Right lobe of liver (tissue), 6 donors: ENCODE measurements at regions not wholly inside any gene's neighbourhood (a gene's known extent, or its start where the extent isn't known, plus 50 kb on each side); places are given as distances from the start of the nearest gene placed in this dataset.

Experiments
- ATAC-seq, 4 donors: fragments of 200-7000 bp; cut with Tn5 transposase; one replicate each; pipeline ENCODE4 v1.9.1; 2020; ENCODE audit warnings: mild to moderate bottlenecking in 4 of 4, moderate library complexity in 4 of 4
- DNase-seq, 3 donors: peaks; one replicate each; pipeline ENCODE4 v3.0.0-alpha.2; 2020
- H3K27ac ChIP-seq, 3 donors: fragments of 200-600 bp; one replicate each; pipeline ENCODE4 v1.8.0; 2022
- H3K27me3 ChIP-seq, 2 donors: fragments of 200-600 bp; one replicate each; pipeline ENCODE4 v1.8.0; 2022
- H3K36me3 ChIP-seq, 4 donors: fragments of 200-600 bp; sonication (generic) in 1 of 4; one replicate each; pipeline versions ENCODE4 v1.5.1 to v1.8.0; 2017 to 2022; ENCODE audit warnings: control low read depth in 1 of 4
- H3K4me1 ChIP-seq, 4 donors: fragments of 200-600 bp; sonication (generic) in 1 of 4; one replicate each; pipeline versions ENCODE4 v1.5.1 to v1.8.0; 2017 to 2022; ENCODE audit warnings: control low read depth in 1 of 4
- H3K4me3 ChIP-seq, 3 donors: fragments of 200-600 bp; one replicate each; pipeline ENCODE4 v1.8.0; 2022
- H3K9me3 ChIP-seq, 4 donors: fragments of 200-600 bp; sonication (generic) in 1 of 4; one replicate each; pipeline versions ENCODE4 v1.5.1 to v1.8.0; 2017 to 2022; ENCODE audit warnings: control low read depth in 1 of 4
- POLR2A ChIP-seq: fragments of 450-650 bp; IDR thresholded peaks from one replicate; pipeline ENCODE4 v1.6.1; 2017; ENCODE audit warnings: antibody characterized with exemption, mild to moderate bottlenecking
- WGBS: methylation state at CpG from one replicate; pipeline ENCODE4 v1.1.6; 2018; ENCODE audit warnings: low coverage, low lambda C conversion rate; ENCODE audit not compliant: insufficient coverage; ENCODE audit errors: missing lambda C conversion rate; 5-methylcytosine and 5-hydroxymethylcytosine counted together
- intact Hi-C, 2 donors: fragments of 100-400 bp; cut with DNase I; formaldehyde crosslinking; loops; one replicate each; pipeline versions ENCODE4 v1.11.2 to v1.14.1; 2022
- TF ChIP-seq, protein P1 (sequence below), 4 donors: fragments of 200-600 bp in 3 of 4; fragments of 450-650 bp in 1 of 4; IDR thresholded peaks; one replicate each; pipeline versions ENCODE4 v1.5.1 to v1.8.0; 2016 to 2022; ENCODE audit warnings: antibody characterized with exemption in 4 of 4, mild to moderate bottlenecking in 2 of 4
- donor health status: DM: no; HTN: yes; CAD: no.
- donor health status: DM: no; HTN: no; CAD: no.
- donor health status: DM: no; HTN: no; CAD: no.
- donor health status: DM: no; HTN: yes; CAD: no.
- donor health status: DM: no; HTN: yes; CAD: no.

DNA sequence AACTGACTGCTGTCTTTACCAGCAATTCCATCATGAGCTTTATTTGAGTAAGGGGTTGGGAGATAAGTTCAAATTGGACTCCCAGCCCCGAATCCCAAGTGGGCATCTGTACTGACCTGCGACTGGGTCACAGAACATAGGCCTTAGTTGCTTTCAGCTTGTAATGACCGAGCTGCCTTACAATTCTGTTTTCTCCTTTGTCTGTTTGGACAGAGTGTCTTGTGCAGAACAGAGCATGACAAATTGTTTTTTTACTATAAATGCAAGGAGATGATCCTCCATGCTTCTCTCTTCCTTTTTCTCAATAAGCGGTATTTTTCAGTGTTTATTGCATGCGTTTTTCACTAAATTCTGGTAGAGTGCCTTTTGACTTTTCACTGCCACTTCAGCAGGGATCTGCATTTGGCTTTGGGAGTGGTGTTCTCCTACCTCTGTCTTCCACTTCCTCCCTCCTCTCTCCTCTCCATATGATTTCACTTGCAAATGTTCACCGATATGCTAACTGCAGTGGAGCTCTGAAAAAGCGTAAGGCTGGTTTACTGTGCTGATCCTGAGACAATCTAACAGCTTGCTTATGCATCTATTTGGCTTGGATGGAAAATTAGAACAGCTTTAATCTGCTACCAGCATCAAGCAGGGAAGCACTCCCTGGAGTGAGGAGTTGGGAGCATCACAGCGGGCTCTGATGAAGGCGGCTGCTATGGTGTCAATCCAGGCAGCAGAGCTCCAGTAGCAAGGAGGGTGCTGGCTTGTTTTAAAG lies 158.8 kb upstream of the SMIM21 start:
- H3K36me3 ChIP-seq = no peaks in the 10 kb centered on the region
- no peaks in the 10 kb centered on the region for H3K4me1 ChIP-seq
- ATAC-seq (no peak), DNase-seq (no peak)
- TF ChIP-seq POLR2A = no peak
- TF ChIP-seq, protein P1, sequence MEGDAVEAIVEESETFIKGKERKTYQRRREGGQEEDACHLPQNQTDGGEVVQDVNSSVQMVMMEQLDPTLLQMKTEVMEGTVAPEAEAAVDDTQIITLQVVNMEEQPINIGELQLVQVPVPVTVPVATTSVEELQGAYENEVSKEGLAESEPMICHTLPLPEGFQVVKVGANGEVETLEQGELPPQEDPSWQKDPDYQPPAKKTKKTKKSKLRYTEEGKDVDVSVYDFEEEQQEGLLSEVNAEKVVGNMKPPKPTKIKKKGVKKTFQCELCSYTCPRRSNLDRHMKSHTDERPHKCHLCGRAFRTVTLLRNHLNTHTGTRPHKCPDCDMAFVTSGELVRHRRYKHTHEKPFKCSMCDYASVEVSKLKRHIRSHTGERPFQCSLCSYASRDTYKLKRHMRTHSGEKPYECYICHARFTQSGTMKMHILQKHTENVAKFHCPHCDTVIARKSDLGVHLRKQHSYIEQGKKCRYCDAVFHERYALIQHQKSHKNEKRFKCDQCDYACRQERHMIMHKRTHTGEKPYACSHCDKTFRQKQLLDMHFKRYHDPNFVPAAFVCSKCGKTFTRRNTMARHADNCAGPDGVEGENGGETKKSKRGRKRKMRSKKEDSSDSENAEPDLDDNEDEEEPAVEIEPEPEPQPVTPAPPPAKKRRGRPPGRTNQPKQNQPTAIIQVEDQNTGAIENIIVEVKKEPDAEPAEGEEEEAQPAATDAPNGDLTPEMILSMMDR (IDR thresholded peaks at IDR 0.05) = no peak
- no peak overlapping the region for H3K27ac ChIP-seq
- WGBS = 58% methylated on average over 9 of the region's 9 CpGs
- no peaks in the 10 kb centered on the region for H3K9me3 ChIP-seq
- H3K27me3 ChIP-seq = no peaks in the 10 kb centered on the region
- intact Hi-C loops = no loop called here
- no peak overlapping the region for H3K4me3 ChIP-seq

DNA sequence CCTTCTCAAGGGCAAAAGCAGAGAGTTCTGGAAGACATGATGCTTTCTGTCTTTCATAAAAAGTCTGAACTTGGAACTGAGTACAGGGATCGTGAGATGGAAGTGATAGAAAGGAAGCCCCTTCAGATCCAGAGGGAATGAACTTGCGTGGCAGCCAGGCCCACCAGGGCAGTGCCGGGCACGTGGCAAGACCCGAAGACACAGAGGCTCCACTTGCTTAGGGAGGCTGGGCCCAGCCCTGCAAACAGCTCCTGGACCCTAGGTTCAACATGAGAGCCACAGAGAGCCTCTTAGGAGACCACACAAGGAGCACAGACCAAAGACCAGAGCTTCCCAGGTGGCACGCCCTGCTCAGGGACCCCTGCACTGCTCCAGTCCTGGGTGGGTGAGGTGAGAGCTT lies 155.4 kb upstream of the SMIM21 start:
- H3K9me3 ChIP-seq = no peaks in the 10 kb centered on the region

DNA sequence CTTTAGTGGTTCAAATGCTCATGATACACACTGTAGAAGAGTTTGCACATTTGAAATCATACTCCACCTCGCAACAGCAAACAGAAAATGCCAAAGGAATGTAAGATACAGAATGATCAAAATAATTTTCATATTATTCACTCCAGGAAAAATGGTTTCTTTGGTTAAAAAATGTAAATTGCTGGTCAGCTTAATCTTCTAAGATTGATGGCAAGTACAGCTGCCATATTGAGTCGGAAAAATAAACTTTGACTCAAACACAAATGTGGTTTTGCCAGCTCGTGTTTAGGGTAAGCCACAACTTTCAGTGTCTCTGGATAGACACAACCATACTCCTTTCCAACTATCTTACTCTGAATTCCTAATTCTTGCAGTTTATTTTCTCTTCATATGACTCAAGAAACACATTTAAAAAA lies 154.9 kb upstream of the SMIM21 start:
- no peak for ATAC-seq
- DNase-seq = no peak
- H3K9me3 ChIP-seq = no peaks in the 10 kb centered on the region
- no peak overlapping the region for H3K4me3 ChIP-seq
- no peaks in the 10 kb centered on the region for H3K27me3 ChIP-seq
- no peak overlapping the region for H3K27ac ChIP-seq
- intact Hi-C loops = no loop called here
- no peaks in the 10 kb centered on the region for H3K4me1 ChIP-seq
- WGBS = 48% methylated on average over 3 of the region's 3 CpGs
- no peaks in the 10 kb centered on the region for H3K36me3 ChIP-seq
- no peak for TF ChIP-seq POLR2A
- TF ChIP-seq, protein P1 (IDR thresholded peaks at IDR 0.05) = no peak

More for the DNA sequence above, 155.4 kb upstream of the SMIM21 start:
- ATAC-seq (no peak), DNase-seq (no peak)
- Histone ChIP-seq H3K4me1 (no peaks in the 10 kb centered on the region), H3K27ac (no peak overlapping the region), H3K27me3 (no peaks in the 10 kb centered on the region), H3K4me3 (no peak overlapping the region), H3K36me3 (no peaks in the 10 kb centered on the region)
- TF ChIP-seq, protein P1 (IDR thresholded peaks at IDR 0.05) = no peak
- TF ChIP-seq POLR2A = no peak
- 48% methylated on average over 3 of the region's 6 CpGs for whole genome bisulfite sequencing
- intact Hi-C loops = no loop called here

DNA sequence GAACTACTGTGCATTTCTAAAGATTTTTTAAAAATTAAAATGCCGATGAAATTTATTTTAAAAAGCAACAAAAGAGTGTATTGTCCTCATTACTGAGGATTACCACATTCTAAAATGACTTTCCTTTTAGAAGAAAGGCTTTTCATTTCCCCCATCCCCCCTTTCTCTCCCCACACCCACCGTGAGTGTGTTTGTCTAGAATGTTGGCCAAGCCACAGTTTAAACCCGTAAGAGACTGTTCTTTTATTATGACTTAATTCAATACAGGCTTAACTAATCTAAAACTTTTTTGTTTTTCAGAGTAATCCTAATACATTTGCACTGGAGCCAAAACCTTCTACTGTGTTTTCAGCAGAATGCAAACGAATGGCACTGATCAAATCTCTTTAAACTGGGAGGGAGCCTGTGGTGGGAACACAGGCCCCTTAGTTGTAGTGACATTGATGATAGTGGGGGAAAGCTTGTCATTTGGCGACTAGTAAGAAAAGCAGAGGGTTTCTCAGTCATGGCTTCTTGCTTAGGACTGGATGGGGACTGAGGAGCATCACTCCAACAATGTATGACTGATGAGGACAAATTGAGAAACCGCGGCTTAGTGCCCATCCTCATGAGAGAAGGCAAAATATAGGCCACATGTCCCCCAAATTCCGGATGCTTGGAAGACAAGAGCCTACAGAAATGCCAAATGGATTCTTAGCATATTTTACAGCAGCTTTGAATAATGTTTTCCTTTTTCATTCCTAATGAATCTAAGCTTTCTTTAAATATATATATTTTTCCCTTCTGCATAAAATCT lies 154.0 kb upstream of the SMIM21 start:
- H3K4me1 ChIP-seq = no peaks in the 10 kb centered on the region
- H3K27me3 ChIP-seq = no peaks in the 10 kb centered on the region
- no peak for TF ChIP-seq POLR2A
- TF ChIP-seq, protein P1 (IDR thresholded peaks at IDR 0.05) = no peak
- intact Hi-C loops = no loop called here
- no peak for DNase-seq
- H3K27ac ChIP-seq = no peak overlapping the region
- H3K9me3 ChIP-seq = no peaks in the 10 kb centered on the region
- no peaks in the 10 kb centered on the region for H3K36me3 ChIP-seq
- H3K4me3 ChIP-seq = no peak overlapping the region
- ATAC-seq = no peak
- WGBS = 35% methylated on average over 8 of the region's 8 CpGs
